VCaP (cell line): ENCODE measurements at regions not wholly inside any gene's neighbourhood (a gene's known extent, or its start where the extent isn't known, plus 50 kb on each side); places are given as distances from the start of the nearest gene placed in this dataset.

Experiments used
- H3K27ac ChIP-seq: fragments of 450-650 bp; 2 replicates; pipeline ENCODE4 v1.5.1; 2017
- TF ChIP-seq, protein P1 (sequence below): fragments of 450-650 bp; conservative IDR thresholded peaks from 2 replicates; pipeline ENCODE4 v1.5.1; 2017; ENCODE audit warnings: mild to moderate bottlenecking, moderate library complexity

GRCh38 chr2:6679471-6679870 is 186.2 kb downstream of the CMPK2 start:
- TF ChIP-seq, protein P1, sequence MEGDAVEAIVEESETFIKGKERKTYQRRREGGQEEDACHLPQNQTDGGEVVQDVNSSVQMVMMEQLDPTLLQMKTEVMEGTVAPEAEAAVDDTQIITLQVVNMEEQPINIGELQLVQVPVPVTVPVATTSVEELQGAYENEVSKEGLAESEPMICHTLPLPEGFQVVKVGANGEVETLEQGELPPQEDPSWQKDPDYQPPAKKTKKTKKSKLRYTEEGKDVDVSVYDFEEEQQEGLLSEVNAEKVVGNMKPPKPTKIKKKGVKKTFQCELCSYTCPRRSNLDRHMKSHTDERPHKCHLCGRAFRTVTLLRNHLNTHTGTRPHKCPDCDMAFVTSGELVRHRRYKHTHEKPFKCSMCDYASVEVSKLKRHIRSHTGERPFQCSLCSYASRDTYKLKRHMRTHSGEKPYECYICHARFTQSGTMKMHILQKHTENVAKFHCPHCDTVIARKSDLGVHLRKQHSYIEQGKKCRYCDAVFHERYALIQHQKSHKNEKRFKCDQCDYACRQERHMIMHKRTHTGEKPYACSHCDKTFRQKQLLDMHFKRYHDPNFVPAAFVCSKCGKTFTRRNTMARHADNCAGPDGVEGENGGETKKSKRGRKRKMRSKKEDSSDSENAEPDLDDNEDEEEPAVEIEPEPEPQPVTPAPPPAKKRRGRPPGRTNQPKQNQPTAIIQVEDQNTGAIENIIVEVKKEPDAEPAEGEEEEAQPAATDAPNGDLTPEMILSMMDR, result no peak
- no peak overlapping the region for H3K27ac ChIP-seq

DNA sequence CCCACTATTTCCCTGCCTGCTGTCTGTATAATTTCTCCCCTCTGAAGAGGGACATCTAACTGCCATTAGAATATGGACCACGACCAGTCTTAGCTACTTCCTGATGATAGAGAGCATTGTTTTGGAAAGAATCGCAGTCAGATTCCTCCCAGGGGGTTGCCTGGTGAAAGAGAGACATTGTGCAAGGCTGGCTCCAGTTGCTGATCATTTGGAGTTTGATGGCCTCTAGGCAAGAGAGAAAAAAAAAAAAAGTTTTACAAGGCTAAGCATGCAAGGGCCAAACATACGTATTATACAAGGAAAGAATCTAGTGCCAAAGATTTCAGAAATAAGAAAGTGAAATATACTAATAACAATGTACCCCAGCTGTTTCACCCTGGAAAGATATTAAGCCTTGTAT is 182.2 kb downstream of the CMPK2 start:
- no peak overlapping the region for H3K27ac ChIP-seq
- TF ChIP-seq, protein P1, result no peak

DNA sequence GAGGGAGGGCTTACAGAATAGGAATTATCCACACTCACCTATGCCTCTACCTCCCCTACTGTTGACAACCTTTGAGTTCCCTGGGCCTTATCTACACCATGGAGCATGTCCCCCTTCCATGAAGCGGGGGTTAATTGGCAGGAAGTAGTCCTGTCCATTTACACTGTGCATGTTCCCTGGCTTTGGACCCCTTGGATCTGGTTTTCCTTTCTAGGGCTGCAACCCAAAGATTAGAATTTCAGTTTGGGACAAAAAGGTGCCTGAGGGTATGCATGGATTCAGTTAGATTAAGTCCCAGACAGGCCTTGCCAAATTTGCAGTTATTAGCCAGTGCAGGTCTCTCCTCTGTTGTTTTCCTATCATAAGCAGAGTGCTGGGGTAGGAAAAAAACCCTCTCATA is 180.3 kb downstream of the CMPK2 start:
- TF ChIP-seq, protein P1, result no peak

DNA sequence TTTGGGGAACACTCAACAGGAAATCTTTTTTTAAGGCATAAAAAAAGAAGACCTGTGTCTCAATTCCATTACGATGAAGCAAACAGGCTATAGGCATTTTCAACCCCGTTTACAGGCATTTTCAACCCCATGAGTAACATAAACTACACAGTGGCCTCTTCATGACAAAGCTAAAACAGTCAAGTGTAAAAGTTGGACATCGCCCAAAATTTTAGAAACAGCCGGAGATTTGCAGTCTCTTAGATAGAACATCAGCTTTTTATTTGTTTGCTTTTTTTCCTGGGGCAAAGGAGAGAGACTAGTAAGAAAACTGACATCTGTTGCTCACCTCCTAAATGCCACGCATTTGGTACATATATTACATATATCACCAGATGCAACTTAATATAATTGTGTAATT is 173.7 kb downstream of the CMPK2 start:
- 0 out of 2 replicates have a peak overlapping the region, but pooled peaks have one; percentile 9 for H3K27ac ChIP-seq
- TF ChIP-seq, protein P1, result no peak

More for the DNA sequence above, 180.3 kb downstream of the CMPK2 start:
- H3K27ac ChIP-seq, result no peak overlapping the region

DNA sequence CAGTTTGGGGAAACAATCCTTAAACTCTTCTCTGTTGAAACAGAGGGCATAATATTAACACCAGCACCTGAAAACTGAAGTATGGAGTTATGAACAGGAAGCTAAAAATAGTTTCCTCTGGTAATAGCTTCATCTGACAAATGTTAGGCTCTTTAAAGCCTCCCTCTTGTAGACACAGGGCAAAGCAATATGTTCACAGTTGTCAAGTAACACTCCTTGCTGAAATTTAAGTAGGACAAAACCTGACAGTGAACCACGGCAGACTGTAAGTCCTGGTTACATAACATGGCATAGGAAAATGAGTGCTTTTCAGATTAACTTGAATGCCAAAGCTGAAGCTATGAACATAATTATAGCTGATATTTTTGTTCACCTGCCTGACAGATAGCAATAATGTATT is 172.9 kb downstream of the CMPK2 start:
- TF ChIP-seq, protein P1, result no peak
- no peak overlapping the region for H3K27ac ChIP-seq

- TF ChIP-seq, protein P1, result no peak
Measured at GRCh38 chr2:6694555-6694954, 171.2 kb downstream of the CMPK2 start.

DNA sequence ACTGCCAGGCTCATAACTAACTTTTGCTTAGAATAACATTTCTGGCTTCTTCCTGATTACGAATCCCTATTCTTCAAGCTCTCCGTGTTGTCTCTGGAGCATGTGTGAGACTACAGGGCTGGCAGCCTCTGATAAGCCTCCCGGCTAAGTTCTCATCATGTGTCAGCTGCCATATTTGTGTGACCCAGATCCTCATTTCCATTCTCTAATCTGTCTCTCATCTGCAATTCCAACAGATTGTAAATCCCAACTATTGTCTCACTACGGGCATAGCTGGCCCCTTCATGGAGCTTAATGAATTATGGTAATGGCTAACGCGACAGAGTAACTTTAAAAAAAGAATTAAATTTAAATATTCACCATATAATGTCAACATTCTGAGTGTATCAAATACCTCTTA is 165.4 kb downstream of the CMPK2 start:
- H3K27ac ChIP-seq, result no peak overlapping the region
- TF ChIP-seq, protein P1, result no peak

More at GRCh38 chr2:6694555-6694954, 171.2 kb downstream of the CMPK2 start:
- H3K27ac ChIP-seq, result no peak overlapping the region
